Coronary artery (tissue), 2 donors: ENCODE measurements at regions not wholly inside any gene's neighbourhood (a gene's known extent, or its start where the extent isn't known, plus 50 kb on each side); places are given as distances from the start of the nearest gene placed in this dataset.

ENCODE experiments used
- DNase-seq: peaks from one replicate; pipeline ENCODE4 v3.0.0-alpha.2; 2017; ENCODE audit warnings: low spot score
- H3K27ac ChIP-seq, 2 donors: fragments of 200-600 bp; sonication (generic); one replicate each; pipeline ENCODE4 v1.5.1; 2016 to 2019
- H3K4me3 ChIP-seq: fragments of 200-600 bp; sonication (generic); 2 replicates; pipeline ENCODE4 v1.5.1; 2016; ENCODE audit warnings: mild to moderate bottlenecking, moderate library complexity
- CTCF ChIP-seq: fragments of 200-600 bp; sonication (generic); IDR thresholded peaks from one replicate; pipeline ENCODE4 v1.5.1; 2019; ENCODE audit warnings: antibody characterized with exemption

GRCh38 chr1:29460041-29460610 is 223.8 kb downstream of the PTPRU start:
- DNase-seq, result no peak
- H3K27ac ChIP-seq, result no peak overlapping the region
- TF ChIP-seq CTCF, result no peak
- H3K4me3 ChIP-seq, result no peak overlapping the region

GRCh38 chr1:29459620-29459945 is 223.3 kb downstream of the PTPRU start:
- no peak for TF ChIP-seq CTCF
- Histone ChIP-seq H3K4me3 (no peak overlapping the region), H3K27ac (no peak overlapping the region)
- no peak for DNase-seq

GRCh38 chr1:29458737-29459619 is 222.7 kb downstream of the PTPRU start:
- H3K27ac ChIP-seq, result no peak overlapping the region
- no peak for TF ChIP-seq CTCF
- DNase-seq, result no peak
- no peak overlapping the region for H3K4me3 ChIP-seq

- no peak for TF ChIP-seq CTCF
- H3K27ac ChIP-seq, result no peak overlapping the region
- H3K4me3 ChIP-seq, result no peak overlapping the region
- DNase-seq, result no peak
Observed at GRCh38 chr1:29457496-29458368, 221.4 kb downstream of the PTPRU start.

GRCh38 chr1:29456685-29457435 is 220.5 kb downstream of the PTPRU start:
- H3K27ac ChIP-seq, result no peak overlapping the region
- H3K4me3 ChIP-seq, result no peak overlapping the region
- TF ChIP-seq CTCF, result no peak
- no peak for DNase-seq

- Histone ChIP-seq H3K4me3 (no peak overlapping the region), H3K27ac (no peak overlapping the region)
- no peak for DNase-seq
- no peak for TF ChIP-seq CTCF
Observed at GRCh38 chr1:29455781-29456180, 219.5 kb downstream of the PTPRU start.
